GM12878 (cell line): ENCODE measurements at regions not wholly inside any gene's neighbourhood (a gene's known extent, or its start where the extent isn't known, plus 50 kb on each side); places are given as distances from the start of the nearest gene placed in this dataset.

Experiments
- EGR1 ChIP-seq, 2 experiments: IDR thresholded peaks; 1 replicate in 1 of 2; 2 replicates in 1 of 2; pipeline ENCODE4 v1.6.1; 2011 to 2012; ENCODE audit warnings: low read depth in 2 of 2, low read length in 2 of 2, borderline replicate concordance in 1 of 2, mild to moderate bottlenecking in 1 of 2, moderate library complexity in 1 of 2
- EZH2 ChIP-seq: IDR thresholded peaks from 2 replicates; pipeline ENCODE4 v1.6.1; 2012; ENCODE audit warnings: low read depth, mild to moderate bottlenecking, control low read depth, inconsistent platforms, low read length, borderline replicate concordance; ENCODE audit not compliant: control insufficient read depth
- FOS ChIP-seq: IDR thresholded peaks from 3 replicates; pipeline ENCODE4 v1.6.1; 2011; ENCODE audit warnings: borderline replicate concordance; ENCODE audit not compliant: insufficient read length; ENCODE audit errors: extremely low read depth
- POLR2AphosphoS2 ChIP-seq: IDR thresholded peaks from 2 replicates; pipeline ENCODE4 v1.6.1; 2011; ENCODE audit warnings: low read depth, mild to moderate bottlenecking, low read length, improper control_type of control experiment, moderate library complexity
- POLR2AphosphoS5 ChIP-seq: IDR thresholded peaks from 2 replicates; pipeline ENCODE4 v1.6.1; 2011; ENCODE audit warnings: mild to moderate bottlenecking, low read length, inconsistent platforms
- YY1 ChIP-seq: IDR thresholded peaks from 2 replicates; pipeline ENCODE4 v1.6.1; 2011; ENCODE audit warnings: low read depth, mild to moderate bottlenecking, low read length
- TF ChIP-seq, protein P1 (sequence below), 3 experiments: IDR thresholded peaks in 2 of 3; conservative IDR thresholded peaks in 1 of 3; 2 replicates each; pipeline ENCODE4 v1.5.1; 2011; ENCODE audit warnings: low read depth in 3 of 3, low read length in 3 of 3, mild to moderate bottlenecking in 3 of 3, control low read depth in 2 of 3, moderate library complexity in 2 of 3, inconsistent platforms in 1 of 3, mixed read lengths in 1 of 3; ENCODE audit not compliant: control insufficient read depth in 2 of 3, insufficient read depth in 1 of 3; ENCODE audit errors: extremely low read depth in 1 of 3
- TF ChIP-seq, protein P2 (sequence below): IDR thresholded peaks from 2 replicates; pipeline ENCODE4 v1.6.1; 2012; ENCODE audit warnings: low read depth, low read length, improper control_type of control experiment
- TF ChIP-seq, protein P3 (sequence below): IDR thresholded peaks from 2 replicates; pipeline ENCODE4 v1.6.1; 2012; ENCODE audit warnings: low read depth, low read length, improper control_type of control experiment
- TF ChIP-seq, protein P4 (sequence below): fragments of 450-650 bp; IDR thresholded peaks from 2 replicates; pipeline ENCODE4 v1.6.1; 2014; ENCODE audit warnings: mild to moderate bottlenecking

DNA sequence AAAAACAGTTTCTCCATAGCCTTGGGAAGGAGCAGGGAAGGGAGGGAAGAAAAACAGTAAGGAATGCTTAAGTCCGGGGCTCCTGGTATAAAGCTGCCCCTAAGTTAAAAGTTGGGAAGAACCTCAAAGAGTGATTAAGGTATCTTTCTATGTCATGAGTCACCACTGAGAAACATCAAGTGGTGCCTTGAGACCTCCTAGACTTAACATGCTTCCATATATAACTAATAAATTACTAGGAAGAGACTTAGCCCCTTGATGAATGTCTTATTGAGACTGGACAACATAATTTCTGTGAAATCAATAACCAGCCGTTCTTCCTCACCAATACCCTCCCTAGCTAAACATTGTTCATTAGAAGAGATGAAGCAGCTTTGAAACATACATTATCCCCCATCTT lies 121.8 kb upstream of the SLC44A3 start:
- TF ChIP-seq YY1 (no peak), POLR2AphosphoS2 (no peak), FOS (no peak), POLR2AphosphoS5 (no peak), EZH2 (no peak), EGR1 (IDR thresholded peaks at IDR 0.05; ENCODE audit: borderline replicate concordance in 1 of 2, low read depth in 2 of 2, low read length in 2 of 2) (no peak)
- TF ChIP-seq, protein P1, sequence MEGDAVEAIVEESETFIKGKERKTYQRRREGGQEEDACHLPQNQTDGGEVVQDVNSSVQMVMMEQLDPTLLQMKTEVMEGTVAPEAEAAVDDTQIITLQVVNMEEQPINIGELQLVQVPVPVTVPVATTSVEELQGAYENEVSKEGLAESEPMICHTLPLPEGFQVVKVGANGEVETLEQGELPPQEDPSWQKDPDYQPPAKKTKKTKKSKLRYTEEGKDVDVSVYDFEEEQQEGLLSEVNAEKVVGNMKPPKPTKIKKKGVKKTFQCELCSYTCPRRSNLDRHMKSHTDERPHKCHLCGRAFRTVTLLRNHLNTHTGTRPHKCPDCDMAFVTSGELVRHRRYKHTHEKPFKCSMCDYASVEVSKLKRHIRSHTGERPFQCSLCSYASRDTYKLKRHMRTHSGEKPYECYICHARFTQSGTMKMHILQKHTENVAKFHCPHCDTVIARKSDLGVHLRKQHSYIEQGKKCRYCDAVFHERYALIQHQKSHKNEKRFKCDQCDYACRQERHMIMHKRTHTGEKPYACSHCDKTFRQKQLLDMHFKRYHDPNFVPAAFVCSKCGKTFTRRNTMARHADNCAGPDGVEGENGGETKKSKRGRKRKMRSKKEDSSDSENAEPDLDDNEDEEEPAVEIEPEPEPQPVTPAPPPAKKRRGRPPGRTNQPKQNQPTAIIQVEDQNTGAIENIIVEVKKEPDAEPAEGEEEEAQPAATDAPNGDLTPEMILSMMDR (IDR thresholded peaks at IDR 0.05 in 2 of 3, conservative IDR thresholded peaks at IDR 0.05 in 1 of 3; ENCODE audit: control insufficient read depth in 2 of 3, extremely low read depth in 1 of 3, insufficient read depth in 1 of 3, low read depth in 3 of 3, low read length in 3 of 3): no peak
- TF ChIP-seq, protein P2, sequence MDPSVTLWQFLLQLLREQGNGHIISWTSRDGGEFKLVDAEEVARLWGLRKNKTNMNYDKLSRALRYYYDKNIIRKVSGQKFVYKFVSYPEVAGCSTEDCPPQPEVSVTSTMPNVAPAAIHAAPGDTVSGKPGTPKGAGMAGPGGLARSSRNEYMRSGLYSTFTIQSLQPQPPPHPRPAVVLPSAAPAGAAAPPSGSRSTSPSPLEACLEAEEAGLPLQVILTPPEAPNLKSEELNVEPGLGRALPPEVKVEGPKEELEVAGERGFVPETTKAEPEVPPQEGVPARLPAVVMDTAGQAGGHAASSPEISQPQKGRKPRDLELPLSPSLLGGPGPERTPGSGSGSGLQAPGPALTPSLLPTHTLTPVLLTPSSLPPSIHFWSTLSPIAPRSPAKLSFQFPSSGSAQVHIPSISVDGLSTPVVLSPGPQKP: no peak
- TF ChIP-seq, protein P3, sequence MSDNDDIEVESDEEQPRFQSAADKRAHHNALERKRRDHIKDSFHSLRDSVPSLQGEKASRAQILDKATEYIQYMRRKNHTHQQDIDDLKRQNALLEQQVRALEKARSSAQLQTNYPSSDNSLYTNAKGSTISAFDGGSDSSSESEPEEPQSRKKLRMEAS: no peak
- TF ChIP-seq, protein P4, sequence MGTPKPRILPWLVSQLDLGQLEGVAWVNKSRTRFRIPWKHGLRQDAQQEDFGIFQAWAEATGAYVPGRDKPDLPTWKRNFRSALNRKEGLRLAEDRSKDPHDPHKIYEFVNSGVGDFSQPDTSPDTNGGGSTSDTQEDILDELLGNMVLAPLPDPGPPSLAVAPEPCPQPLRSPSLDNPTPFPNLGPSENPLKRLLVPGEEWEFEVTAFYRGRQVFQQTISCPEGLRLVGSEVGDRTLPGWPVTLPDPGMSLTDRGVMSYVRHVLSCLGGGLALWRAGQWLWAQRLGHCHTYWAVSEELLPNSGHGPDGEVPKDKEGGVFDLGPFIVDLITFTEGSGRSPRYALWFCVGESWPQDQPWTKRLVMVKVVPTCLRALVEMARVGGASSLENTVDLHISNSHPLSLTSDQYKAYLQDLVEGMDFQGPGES: no peak
